Suprapubic skin (tissue), 4 donors: ENCODE measurements at regions not wholly inside any gene's neighbourhood (a gene's known extent, or its start where the extent isn't known, plus 50 kb on each side); places are given as distances from the start of the nearest gene placed in this dataset.

Source experiments
- DNase-seq, 2 donors: peaks; one replicate each; pipeline ENCODE4 v3.0.0-alpha.2; 2019; ENCODE audit warnings: low spot score in 2 of 2
- H3K27ac ChIP-seq: fragments of 200-600 bp; sonication (generic); one replicate; pipeline ENCODE4 v1.5.1; 2019
- H3K27me3 ChIP-seq: fragments of 200-600 bp; sonication (generic); one replicate; pipeline ENCODE4 v1.5.1; 2019
- H3K36me3 ChIP-seq: fragments of 200-600 bp; sonication (generic); one replicate; pipeline ENCODE4 v1.5.1; 2019
- H3K4me1 ChIP-seq: fragments of 200-600 bp; sonication (generic); one replicate; pipeline ENCODE4 v1.5.1; 2019
- H3K4me3 ChIP-seq: fragments of 200-600 bp; sonication (generic); one replicate; pipeline ENCODE4 v1.5.1; 2019; ENCODE audit warnings: mild to moderate bottlenecking
- H3K9me3 ChIP-seq: fragments of 200-600 bp; sonication (generic); one replicate; pipeline ENCODE4 v1.5.1; 2019
- EP300 ChIP-seq: sonication (generic); formaldehyde crosslinking; IDR thresholded peaks from one replicate; pipeline ENCODE4 v1.6.1; 2017; ENCODE audit warnings: antibody characterized with exemption
- POLR2A ChIP-seq, 2 donors: fragments of 450-650 bp; IDR thresholded peaks; one replicate each; pipeline ENCODE4 v1.6.1; 2017; ENCODE audit warnings: antibody characterized with exemption in 2 of 2, mild to moderate bottlenecking in 2 of 2, moderate library complexity in 2 of 2
- POLR2AphosphoS5 ChIP-seq, 3 donors: sonication (generic); formaldehyde crosslinking; IDR thresholded peaks; one replicate each; pipeline ENCODE4 v1.6.1; 2017; ENCODE audit warnings: antibody characterized with exemption in 3 of 3
- WGBS: methylation state at CpG from one replicate; pipeline ENCODE4 v1.1.5; 2018; 5-methylcytosine and 5-hydroxymethylcytosine counted together
- TF ChIP-seq, protein P1 (sequence below), 2 donors: fragments of 200-600 bp in 1 of 2; fragments of 450-650 bp in 1 of 2; sonication (generic) in 1 of 2; IDR thresholded peaks; one replicate each; pipeline ENCODE4 v1.5.1; 2016 to 2019; ENCODE audit warnings: antibody characterized with exemption in 2 of 2, mild to moderate bottlenecking in 1 of 2, moderate library complexity in 1 of 2

- TF ChIP-seq POLR2A (IDR thresholded peaks at IDR 0.05) (no peak), POLR2AphosphoS5 (IDR thresholded peaks at IDR 0.05) (no peak), EP300 (no peak)
- TF ChIP-seq, protein P1, sequence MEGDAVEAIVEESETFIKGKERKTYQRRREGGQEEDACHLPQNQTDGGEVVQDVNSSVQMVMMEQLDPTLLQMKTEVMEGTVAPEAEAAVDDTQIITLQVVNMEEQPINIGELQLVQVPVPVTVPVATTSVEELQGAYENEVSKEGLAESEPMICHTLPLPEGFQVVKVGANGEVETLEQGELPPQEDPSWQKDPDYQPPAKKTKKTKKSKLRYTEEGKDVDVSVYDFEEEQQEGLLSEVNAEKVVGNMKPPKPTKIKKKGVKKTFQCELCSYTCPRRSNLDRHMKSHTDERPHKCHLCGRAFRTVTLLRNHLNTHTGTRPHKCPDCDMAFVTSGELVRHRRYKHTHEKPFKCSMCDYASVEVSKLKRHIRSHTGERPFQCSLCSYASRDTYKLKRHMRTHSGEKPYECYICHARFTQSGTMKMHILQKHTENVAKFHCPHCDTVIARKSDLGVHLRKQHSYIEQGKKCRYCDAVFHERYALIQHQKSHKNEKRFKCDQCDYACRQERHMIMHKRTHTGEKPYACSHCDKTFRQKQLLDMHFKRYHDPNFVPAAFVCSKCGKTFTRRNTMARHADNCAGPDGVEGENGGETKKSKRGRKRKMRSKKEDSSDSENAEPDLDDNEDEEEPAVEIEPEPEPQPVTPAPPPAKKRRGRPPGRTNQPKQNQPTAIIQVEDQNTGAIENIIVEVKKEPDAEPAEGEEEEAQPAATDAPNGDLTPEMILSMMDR (IDR thresholded peaks at IDR 0.05), result no peak
- no peak for DNase-seq
- Histone ChIP-seq H3K4me3 (no peak overlapping the region), H3K27me3 (no peaks in the 10 kb centered on the region), H3K36me3 (no peaks in the 10 kb centered on the region), H3K27ac (no peak overlapping the region), H3K4me1 (no peaks in the 10 kb centered on the region), H3K9me3 (peaks cover 3% of the 10 kb centered on the region)
- 57% methylated on average over 3 of the region's 3 CpGs for WGBS
These were observed 605.1 kb downstream of the ELAVL2 start for GRCh38 chr9:23220957-23221356.

- no peaks in the 10 kb centered on the region for H3K27me3 ChIP-seq
- no peaks in the 10 kb centered on the region for H3K36me3 ChIP-seq
- WGBS, result 34% methylated on average over 6 of the region's 6 CpGs
- H3K9me3 ChIP-seq, result no peaks in the 10 kb centered on the region
- H3K4me3 ChIP-seq, result no peak overlapping the region
- H3K27ac ChIP-seq, result no peak overlapping the region
- no peaks in the 10 kb centered on the region for H3K4me1 ChIP-seq
- TF ChIP-seq, protein P1 (IDR thresholded peaks at IDR 0.05), result no peak
- TF ChIP-seq POLR2AphosphoS5 (IDR thresholded peaks at IDR 0.05), result no peak
- TF ChIP-seq POLR2A (IDR thresholded peaks at IDR 0.05), result no peak
- TF ChIP-seq EP300, result no peak
- no peak for DNase-seq
These were observed 596.1 kb downstream of the ELAVL2 start for GRCh38 chr9:23229890-23230317.

DNA sequence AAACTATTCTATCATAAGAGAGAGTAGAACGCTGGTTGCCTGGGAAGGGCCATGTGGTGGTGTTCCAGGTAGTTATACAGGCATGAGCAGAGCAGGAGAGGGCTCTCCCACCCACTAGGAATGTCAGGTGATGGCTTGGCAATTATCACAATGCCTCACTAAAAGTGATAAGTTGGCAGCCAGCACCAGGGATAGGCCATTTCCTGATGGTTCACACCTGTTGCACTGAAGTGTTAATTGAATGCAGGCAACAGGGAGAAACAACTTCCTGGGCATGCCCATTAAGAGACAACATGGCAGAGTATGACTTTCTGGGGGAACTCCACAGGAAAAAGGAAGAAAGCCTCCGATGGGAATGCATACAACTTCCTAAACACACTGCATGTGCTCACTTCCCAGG lies 593.2 kb downstream of the ELAVL2 start:
- Histone ChIP-seq H3K9me3 (no peaks in the 10 kb centered on the region), H3K4me1 (no peaks in the 10 kb centered on the region), H3K36me3 (no peaks in the 10 kb centered on the region), H3K27ac (no peak overlapping the region), H3K4me3 (no peak overlapping the region), H3K27me3 (no peaks in the 10 kb centered on the region)
- WGBS, result 55% methylated on average over 2 of the region's 2 CpGs
- no peak for DNase-seq
- no peak for TF ChIP-seq POLR2AphosphoS5 (IDR thresholded peaks at IDR 0.05)
- no peak for TF ChIP-seq EP300
- TF ChIP-seq POLR2A (IDR thresholded peaks at IDR 0.05), result no peak
- TF ChIP-seq, protein P1 (IDR thresholded peaks at IDR 0.05), result no peak

- no peak for DNase-seq
- Histone ChIP-seq H3K27me3 (no peaks in the 10 kb centered on the region), H3K4me3 (no peak overlapping the region), H3K36me3 (no peaks in the 10 kb centered on the region), H3K4me1 (no peaks in the 10 kb centered on the region), H3K9me3 (no peaks in the 10 kb centered on the region), H3K27ac (no peak overlapping the region)
- 78% methylated on average over 1 of the region's 1 CpG for WGBS
- TF ChIP-seq, protein P1 (IDR thresholded peaks at IDR 0.05), result no peak
- TF ChIP-seq POLR2A (IDR thresholded peaks at IDR 0.05) (no peak), POLR2AphosphoS5 (IDR thresholded peaks at IDR 0.05) (no peak)
These were observed 582.5 kb downstream of the ELAVL2 start for GRCh38 chr9:23243523-23243922.

DNA sequence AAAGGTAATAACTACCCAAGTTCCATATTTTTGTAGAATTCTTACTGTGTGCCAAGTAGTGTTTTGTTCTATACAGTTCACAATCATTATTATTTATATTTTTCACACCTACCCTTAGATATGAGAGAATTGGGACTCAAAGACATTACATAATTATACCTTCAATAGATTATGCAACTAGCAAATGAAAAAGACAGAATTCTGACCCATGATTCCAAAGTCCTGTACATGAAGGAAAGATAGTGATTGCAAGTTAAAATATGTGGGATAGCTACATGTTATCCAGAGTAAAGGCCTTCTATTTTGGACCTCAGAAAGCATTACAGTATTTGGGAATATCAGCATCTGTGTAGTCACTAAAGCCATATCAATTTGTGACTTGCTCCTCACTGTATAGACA lies 581.0 kb downstream of the ELAVL2 start:
- H3K27ac ChIP-seq, result no peak overlapping the region
- no peak for TF ChIP-seq POLR2AphosphoS5 (IDR thresholded peaks at IDR 0.05)
- no peak for TF ChIP-seq EP300
- TF ChIP-seq, protein P1 (IDR thresholded peaks at IDR 0.05), result no peak
- DNase-seq, result no peak
- H3K36me3 ChIP-seq, result no peaks in the 10 kb centered on the region
- no peaks in the 10 kb centered on the region for H3K27me3 ChIP-seq
- no peak overlapping the region for H3K4me3 ChIP-seq
- no peaks in the 10 kb centered on the region for H3K9me3 ChIP-seq
- H3K4me1 ChIP-seq, result no peaks in the 10 kb centered on the region
